ENCODE measurements at regions not wholly inside any gene's neighbourhood (a gene's known extent, or its start where the extent isn't known, plus 50 kb on each side); places are given as distances from the start of the nearest gene placed in this dataset.

DNA sequence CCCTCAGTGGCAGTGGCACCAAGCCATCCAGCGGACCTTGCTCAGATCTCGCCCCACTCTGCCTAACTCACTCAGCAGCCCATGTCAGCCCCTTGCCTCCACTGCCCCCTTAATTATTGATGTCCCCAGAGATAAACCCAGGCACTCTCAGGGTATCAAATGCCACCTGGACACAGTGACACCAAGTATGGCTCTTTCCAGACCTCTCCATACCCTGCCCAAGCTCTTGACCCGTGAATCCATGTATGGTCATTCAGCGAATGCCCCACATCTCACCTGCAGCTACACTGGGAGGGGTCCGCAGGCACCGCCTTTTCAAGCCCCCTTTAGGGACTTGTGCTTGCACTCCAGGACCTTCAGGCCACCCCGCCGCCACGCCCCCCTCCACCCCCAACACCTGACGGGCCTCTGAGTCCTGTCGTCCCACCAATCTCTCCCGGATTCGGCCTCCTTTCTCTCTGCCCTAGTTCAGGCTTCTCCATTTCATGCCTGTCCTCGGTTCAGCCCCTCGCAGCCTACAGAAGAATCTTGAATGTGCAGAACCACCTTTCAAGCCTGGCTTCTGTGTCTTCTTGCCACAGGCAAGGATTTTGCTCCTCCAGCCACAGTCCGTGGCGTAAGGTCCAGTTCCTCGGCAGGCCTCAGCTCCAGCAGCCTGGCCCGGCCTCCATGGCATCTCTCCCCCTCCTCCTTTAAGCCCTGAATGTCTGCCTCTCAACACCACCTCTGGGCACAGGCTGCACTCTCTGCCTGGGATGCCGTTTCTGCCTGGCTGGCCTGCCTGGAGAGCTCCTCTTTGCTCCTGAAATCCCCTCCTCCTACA lies 54.1 kb upstream of the ODC1 start:
- no peaks in the 10 kb centered on the region for H3K4me1 ChIP-seq
- H3K27me3 ChIP-seq (ENCODE audit: low read depth): peaks cover 3% of the 10 kb centered on the region; the same call in 1 of the 2 replicates
- H3K9me3 ChIP-seq: no peaks in the 10 kb centered on the region
- in situ Hi-C loops (cut with MboI; ENCODE audit: low sequenced_read_pairs): no loop called here
- no peaks in the 10 kb centered on the region for H3K36me3 ChIP-seq (replicated peaks)
- no peak overlapping the region for H3K4me3 ChIP-seq
- DNase-seq (ENCODE audit: low spot score in 2 of 2): no peak

DNA sequence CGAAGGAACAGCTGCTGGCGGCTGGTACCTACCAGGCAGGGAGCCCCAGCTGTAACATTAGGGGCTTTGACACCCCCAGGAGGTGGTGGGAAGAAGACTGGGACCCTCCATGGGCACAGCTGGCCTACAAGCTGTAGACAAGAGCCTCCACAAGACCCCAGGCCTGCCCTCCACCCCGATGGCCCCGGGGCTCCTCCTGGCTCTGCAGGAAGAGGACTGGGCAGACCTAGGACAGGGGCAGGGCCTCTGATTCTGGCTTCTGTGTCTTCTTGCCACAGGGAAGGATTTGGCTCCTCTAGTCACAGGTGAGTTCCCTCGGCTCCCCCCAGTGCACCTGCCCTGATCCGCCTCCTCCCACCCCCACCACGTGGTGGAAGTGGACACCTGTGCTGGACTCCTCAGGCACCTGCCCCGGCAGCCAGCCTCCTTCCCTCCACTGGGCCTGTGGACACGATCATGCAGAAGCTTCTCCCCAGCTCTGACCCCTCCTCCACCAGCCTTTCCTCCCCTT lies 53.4 kb upstream of the ODC1 start:
- in situ Hi-C loops (cut with MboI; ENCODE audit: low sequenced_read_pairs): no loop called here
- H3K36me3 ChIP-seq (replicated peaks): no peaks in the 10 kb centered on the region
- no peaks in the 10 kb centered on the region for H3K4me1 ChIP-seq
- H3K4me3 ChIP-seq: no peak overlapping the region
- H3K27me3 ChIP-seq (ENCODE audit: low read depth): peaks cover 3% of the 10 kb centered on the region; the same call in 1 of the 2 replicates
- no peak for DNase-seq (ENCODE audit: low spot score in 2 of 2)
- no peaks in the 10 kb centered on the region for H3K9me3 ChIP-seq

DNA sequence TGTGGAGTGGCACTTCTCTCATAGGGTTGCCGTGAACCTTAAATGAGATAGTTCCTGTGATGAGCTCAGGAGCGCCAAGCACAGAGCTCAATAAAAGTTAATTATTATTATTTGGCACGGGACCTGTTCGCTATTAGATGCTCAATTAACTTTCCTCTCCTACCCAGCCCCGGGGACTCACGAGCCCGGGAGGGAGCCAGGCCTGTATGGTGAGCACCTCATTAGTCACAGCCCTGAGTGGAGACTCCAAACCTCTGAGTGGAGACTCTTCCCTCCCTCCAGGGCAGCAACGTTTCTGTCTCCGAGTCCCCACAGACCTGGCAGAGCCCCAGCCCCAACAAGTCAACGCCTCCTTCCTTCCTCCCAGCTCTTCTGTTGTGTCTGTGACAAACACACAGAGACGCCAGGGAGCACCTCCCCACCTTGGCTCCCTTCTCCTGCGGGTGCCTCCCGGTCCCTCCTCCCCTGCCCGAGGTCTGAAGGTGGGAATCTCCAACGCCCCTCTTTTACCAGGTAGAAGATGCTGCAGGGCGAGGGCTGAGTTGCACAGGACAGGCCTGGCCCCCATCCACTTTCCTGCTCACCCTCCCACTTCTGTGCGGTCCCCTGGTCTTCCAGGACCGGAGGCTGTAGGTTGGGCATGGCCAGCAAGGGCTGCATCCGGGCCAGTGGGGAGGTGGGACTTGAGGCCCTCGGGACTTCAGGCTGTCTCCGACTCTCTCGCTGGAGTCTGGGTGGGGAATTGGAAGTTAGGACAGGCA lies 52.7 kb upstream of the ODC1 start:
- H3K4me3 ChIP-seq: no peak overlapping the region
- H3K27me3 ChIP-seq (ENCODE audit: low read depth): peaks cover 3% of the 10 kb centered on the region; the same call in 1 of the 2 replicates
- DNase-seq (ENCODE audit: low spot score in 2 of 2): peak in 1 of 2 experiments; percentile 6
- no peaks in the 10 kb centered on the region for H3K36me3 ChIP-seq (replicated peaks)
- H3K9me3 ChIP-seq: no peaks in the 10 kb centered on the region
- no peaks in the 10 kb centered on the region for H3K4me1 ChIP-seq
- in situ Hi-C loops (cut with MboI; ENCODE audit: low sequenced_read_pairs): no loop called here

DNA sequence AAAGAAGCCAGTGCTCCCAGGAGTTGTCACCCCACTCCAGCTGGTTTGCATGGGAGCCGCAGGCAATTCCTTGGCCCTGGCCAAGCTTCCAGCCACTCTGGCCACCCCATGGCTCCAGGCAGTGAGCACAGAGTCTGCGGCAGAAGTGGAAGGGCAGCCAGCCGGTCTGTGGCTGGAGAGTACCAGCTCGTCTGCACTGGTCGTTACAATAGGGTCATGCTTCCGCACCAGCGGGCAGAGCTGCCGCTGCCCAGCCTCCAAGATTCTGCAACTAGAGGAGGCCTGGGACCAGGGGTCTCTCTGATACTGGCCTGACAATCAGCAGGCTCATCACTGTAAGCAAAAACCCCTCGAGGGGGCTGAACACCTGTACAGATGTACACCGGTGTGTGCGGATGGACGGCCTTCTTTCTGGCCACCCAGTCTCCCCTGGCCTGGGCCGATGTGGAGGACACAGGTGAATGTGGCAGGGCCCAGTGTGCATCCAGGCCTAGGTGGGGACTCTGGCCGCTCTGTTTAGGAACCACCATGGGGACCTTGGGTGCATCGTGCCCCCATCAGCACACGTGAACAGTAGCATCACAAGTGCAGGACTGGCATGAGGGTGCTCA lies 51.9 kb upstream of the ODC1 start:
- Histone ChIP-seq H3K27me3 (ENCODE audit: low read depth) (peaks cover 3% of the 10 kb centered on the region; the same call in 1 of the 2 replicates), H3K4me1 (no peaks in the 10 kb centered on the region), H3K9me3 (no peaks in the 10 kb centered on the region), H3K4me3 (no peak overlapping the region), H3K36me3 (replicated peaks) (no peaks in the 10 kb centered on the region)
- in situ Hi-C loops (cut with MboI; ENCODE audit: low sequenced_read_pairs): no loop called here
- peak in 1 of 2 experiments; percentile 6 for DNase-seq (ENCODE audit: low spot score in 2 of 2)

DNA sequence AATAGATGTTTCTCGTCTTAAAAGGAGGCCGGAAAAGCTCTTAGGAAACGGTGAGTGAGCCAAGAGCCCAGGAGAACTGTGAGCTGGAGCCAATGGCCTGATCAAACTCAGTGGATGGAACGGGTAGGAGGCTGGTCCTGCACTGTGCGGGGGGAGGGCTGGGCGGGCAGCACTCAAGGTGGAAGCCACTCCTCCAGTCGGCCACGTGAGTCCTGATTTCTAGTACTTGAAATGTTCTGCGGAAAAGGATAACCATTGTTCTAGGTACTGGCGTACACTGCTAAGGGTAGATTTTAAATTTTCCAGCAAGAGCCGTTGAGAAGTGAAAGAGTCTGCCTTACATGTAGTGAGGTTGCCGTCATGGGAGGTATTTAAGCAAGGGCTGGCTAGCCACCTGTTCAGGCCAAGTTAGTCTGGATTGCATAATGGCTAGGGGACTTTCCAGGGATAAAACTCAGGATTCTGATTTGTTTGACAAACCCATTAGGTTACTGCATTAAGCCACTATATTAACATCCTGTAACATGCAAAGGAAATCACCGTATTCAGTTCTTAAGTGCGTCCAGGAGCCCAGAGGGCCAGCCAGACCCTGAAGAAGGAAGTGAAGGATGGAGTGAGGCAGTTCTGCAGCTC lies 51.3 kb upstream of the ODC1 start:
- Histone ChIP-seq H3K36me3 (replicated peaks) (no peaks in the 10 kb centered on the region), H3K4me1 (no peaks in the 10 kb centered on the region), H3K4me3 (no peak overlapping the region), H3K27me3 (ENCODE audit: low read depth) (peaks cover 3% of the 10 kb centered on the region; the same call in 1 of the 2 replicates), H3K9me3 (no peaks in the 10 kb centered on the region)
- no peak for DNase-seq (ENCODE audit: low spot score in 2 of 2)
- in situ Hi-C loops (cut with MboI; ENCODE audit: low sequenced_read_pairs): no loop called here

DNA sequence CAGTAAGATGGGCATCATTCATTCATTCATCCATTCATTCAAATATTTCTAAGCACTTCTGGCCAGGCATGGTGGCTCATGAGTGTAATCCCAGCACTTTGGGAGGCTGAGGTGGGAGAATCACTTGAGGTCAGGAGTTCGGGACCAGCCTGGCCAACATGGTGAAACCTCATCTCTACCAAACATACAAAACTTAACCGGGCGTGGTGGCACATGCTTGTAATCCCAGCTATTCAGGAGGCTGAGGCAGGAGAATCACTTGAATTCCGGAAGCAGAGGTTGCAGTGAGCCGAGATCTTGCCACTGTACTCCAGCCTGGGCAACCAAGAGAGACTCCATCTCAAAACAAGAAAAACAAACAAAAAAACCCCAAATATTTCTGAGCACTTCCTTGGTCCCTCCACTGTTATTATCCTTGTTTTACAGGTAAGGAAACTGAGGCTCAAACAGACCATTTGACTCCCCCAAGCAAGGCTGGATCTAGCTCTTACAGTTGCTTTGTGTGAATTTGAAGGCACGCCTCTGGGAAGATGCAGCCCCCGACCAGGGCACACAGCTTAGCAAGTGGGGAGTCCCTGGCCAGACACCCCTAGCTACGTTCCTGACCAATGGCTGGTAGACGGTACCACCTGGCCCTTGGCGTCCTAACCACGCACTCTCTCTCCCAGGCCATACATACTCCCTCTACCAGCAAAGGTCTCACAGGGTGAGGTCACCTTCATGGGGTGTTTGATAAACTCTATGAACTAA lies 50.6 kb upstream of the ODC1 start:
- no peak overlapping the region for H3K4me3 ChIP-seq
- H3K4me1 ChIP-seq: no peaks in the 10 kb centered on the region
- H3K27me3 ChIP-seq (ENCODE audit: low read depth): peaks cover 3% of the 10 kb centered on the region; the same call in 1 of the 2 replicates
- in situ Hi-C loops (cut with MboI; ENCODE audit: low sequenced_read_pairs): no loop called here
- H3K36me3 ChIP-seq (replicated peaks): no peaks in the 10 kb centered on the region
- no peak for DNase-seq (ENCODE audit: low spot score in 2 of 2)
- no peaks in the 10 kb centered on the region for H3K9me3 ChIP-seq
